C4-2B (cell line): ENCODE measurements at regions not wholly inside any gene's neighbourhood (a gene's known extent, or its start where the extent isn't known, plus 50 kb on each side); places are given as distances from the start of the nearest gene placed in this dataset.

ENCODE experiments used
- ZFX ChIP-seq: fragments of 450-650 bp; IDR thresholded peaks from 2 replicates; pipeline ENCODE4 v1.6.1; 2017
- TF ChIP-seq, protein P1 (sequence below): fragments of 450-650 bp; conservative IDR thresholded peaks from 2 replicates; pipeline ENCODE4 v1.5.1; 2017; ENCODE audit warnings: mild to moderate bottlenecking

DNA sequence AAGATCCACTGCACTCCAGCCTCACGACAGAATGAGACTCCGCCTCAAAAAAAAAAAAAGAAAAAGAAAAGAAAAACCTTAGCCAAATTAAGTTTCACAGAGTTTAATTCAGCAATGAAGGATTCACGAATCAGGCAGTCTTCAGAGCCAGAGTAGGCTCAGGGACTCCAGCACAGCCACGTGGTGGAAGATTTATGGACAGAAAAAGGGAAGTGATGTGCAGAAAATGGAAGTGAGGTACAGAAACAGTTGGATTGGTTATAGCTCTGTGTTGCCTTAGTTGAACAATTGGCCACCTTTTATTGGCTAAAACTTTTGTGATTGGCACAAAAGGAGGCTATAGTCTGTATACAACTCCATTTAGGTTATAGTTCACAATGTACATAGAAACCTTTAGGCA lies 256.6 kb downstream of the HS3ST3B1 start:
- TF ChIP-seq, protein P1, sequence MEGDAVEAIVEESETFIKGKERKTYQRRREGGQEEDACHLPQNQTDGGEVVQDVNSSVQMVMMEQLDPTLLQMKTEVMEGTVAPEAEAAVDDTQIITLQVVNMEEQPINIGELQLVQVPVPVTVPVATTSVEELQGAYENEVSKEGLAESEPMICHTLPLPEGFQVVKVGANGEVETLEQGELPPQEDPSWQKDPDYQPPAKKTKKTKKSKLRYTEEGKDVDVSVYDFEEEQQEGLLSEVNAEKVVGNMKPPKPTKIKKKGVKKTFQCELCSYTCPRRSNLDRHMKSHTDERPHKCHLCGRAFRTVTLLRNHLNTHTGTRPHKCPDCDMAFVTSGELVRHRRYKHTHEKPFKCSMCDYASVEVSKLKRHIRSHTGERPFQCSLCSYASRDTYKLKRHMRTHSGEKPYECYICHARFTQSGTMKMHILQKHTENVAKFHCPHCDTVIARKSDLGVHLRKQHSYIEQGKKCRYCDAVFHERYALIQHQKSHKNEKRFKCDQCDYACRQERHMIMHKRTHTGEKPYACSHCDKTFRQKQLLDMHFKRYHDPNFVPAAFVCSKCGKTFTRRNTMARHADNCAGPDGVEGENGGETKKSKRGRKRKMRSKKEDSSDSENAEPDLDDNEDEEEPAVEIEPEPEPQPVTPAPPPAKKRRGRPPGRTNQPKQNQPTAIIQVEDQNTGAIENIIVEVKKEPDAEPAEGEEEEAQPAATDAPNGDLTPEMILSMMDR: no peak
- no peak for TF ChIP-seq ZFX
